ENCODE measurements at regions not wholly inside any gene's neighbourhood (a gene's known extent, or its start where the extent isn't known, plus 50 kb on each side); places are given as distances from the start of the nearest gene placed in this dataset.

GRCh38 chr9:10804486-10804885 is 191.7 kb upstream of the PTPRD start:
- TF ChIP-seq, protein P1, sequence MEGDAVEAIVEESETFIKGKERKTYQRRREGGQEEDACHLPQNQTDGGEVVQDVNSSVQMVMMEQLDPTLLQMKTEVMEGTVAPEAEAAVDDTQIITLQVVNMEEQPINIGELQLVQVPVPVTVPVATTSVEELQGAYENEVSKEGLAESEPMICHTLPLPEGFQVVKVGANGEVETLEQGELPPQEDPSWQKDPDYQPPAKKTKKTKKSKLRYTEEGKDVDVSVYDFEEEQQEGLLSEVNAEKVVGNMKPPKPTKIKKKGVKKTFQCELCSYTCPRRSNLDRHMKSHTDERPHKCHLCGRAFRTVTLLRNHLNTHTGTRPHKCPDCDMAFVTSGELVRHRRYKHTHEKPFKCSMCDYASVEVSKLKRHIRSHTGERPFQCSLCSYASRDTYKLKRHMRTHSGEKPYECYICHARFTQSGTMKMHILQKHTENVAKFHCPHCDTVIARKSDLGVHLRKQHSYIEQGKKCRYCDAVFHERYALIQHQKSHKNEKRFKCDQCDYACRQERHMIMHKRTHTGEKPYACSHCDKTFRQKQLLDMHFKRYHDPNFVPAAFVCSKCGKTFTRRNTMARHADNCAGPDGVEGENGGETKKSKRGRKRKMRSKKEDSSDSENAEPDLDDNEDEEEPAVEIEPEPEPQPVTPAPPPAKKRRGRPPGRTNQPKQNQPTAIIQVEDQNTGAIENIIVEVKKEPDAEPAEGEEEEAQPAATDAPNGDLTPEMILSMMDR (IDR thresholded peaks at IDR 0.05) = no peak
- no peak for TF ChIP-seq POLR2A (IDR thresholded peaks at IDR 0.05)
- no peak for TF ChIP-seq POLR2AphosphoS5 (IDR thresholded peaks at IDR 0.05; ENCODE audit: insufficient read depth in 1 of 2, low read depth in 1 of 2)

Measured in vagina (tissue), 2 donors.